LNCaP clone FGC (cell line): ENCODE measurements at regions not wholly inside any gene's neighbourhood (a gene's known extent, or its start where the extent isn't known, plus 50 kb on each side); places are given as distances from the start of the nearest gene placed in this dataset.

Source experiments
- DNase-seq: peaks from one replicate; pipeline ENCODE4 v3.0.0-alpha.2; 2011; ENCODE audit warnings: low read depth
- H3K4me3 ChIP-seq: 2 replicates; pipeline ENCODE4 v1.5.1; 2011; ENCODE audit warnings: mild to moderate bottlenecking, low read depth, low read length, control low read depth
- CTCF ChIP-seq: IDR thresholded peaks from 2 replicates; pipeline ENCODE4 v1.5.1; 2012; ENCODE audit warnings: mild to moderate bottlenecking; ENCODE audit not compliant: control insufficient read depth, insufficient read depth; ENCODE audit errors: extremely low read depth

- DNase-seq = no peak
- TF ChIP-seq CTCF = no peak
- H3K4me3 ChIP-seq = no peak overlapping the region
These were observed 425.0 kb downstream of the HTR7 start for GRCh38 chr10:90432866-90433265.

GRCh38 chr10:90435296-90435695 is 422.5 kb downstream of the HTR7 start:
- H3K4me3 ChIP-seq = no peak overlapping the region
- no peak for DNase-seq
- no peak for TF ChIP-seq CTCF

DNA sequence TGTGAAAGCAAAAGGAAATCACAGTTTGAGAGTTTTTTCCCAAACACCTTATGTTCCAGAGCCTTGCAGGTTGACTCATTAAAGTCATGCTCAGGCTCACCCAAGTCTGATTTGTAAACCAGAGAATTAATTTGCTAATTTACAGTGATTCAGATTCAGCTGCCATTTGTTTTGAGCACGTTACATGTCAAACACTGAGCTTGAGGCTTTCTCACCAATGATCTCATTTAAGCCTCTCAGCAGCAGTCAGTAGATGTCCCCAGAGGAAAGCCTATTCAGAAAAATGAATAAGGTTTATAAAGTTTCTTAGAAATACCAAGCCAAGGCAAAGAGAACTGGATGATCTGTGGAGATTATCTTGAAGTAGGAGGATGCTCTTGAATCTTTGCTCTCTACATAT is 420.4 kb downstream of the HTR7 start:
- no peak for DNase-seq
- no peak overlapping the region for H3K4me3 ChIP-seq
- TF ChIP-seq CTCF = no peak; the same call in 1 of the 2 replicates

GRCh38 chr10:90440870-90441269 is 417.0 kb downstream of the HTR7 start:
- no peak for DNase-seq
- H3K4me3 ChIP-seq = no peak overlapping the region
- no peak for TF ChIP-seq CTCF

DNA sequence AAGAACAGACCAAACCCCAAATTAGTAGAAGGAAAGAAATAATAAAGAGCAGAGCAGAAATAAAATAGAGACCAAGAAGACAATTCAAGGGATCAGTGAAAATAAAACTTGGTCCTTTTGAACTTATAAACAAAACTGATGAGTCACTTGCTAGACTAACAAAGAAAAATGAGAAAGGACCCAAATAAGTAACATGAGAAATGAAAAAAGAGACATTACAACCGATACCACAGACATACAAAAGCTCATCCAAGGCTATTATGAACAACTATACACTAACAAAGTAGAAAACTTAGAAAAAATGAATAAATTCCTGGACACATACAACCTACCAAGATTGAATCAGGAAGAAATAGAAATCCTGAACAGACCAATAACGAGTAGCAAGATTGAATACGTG is 414.5 kb downstream of the HTR7 start:
- DNase-seq = no peak
- H3K4me3 ChIP-seq = no peak overlapping the region
- no peak for TF ChIP-seq CTCF

- peak; percentile 46 for DNase-seq
- no peak for TF ChIP-seq CTCF
- H3K4me3 ChIP-seq = no peak overlapping the region
These were observed 410.0 kb downstream of the HTR7 start for GRCh38 chr10:90447831-90448230.

GRCh38 chr10:90450797-90451196 is 407.0 kb downstream of the HTR7 start:
- TF ChIP-seq CTCF = no peak
- no peak overlapping the region for H3K4me3 ChIP-seq
- peak; percentile 31 for DNase-seq
